SK-N-SH treated with all-trans-retinoic acid at 6 μM for 48 hours (cell line): ENCODE measurements at regions not wholly inside any gene's neighbourhood (a gene's known extent, or its start where the extent isn't known, plus 50 kb on each side); places are given as distances from the start of the nearest gene placed in this dataset.

Experiments used
- ATAC-seq: fragments of 200-7000 bp; cut with Tn5 transposase; 3 replicates; pipeline ENCODE4 v1.9.1; 2020; ENCODE audit warnings: mild to moderate bottlenecking, moderate library complexity
- ARNTL ChIP-seq: fragments of 450-650 bp; formaldehyde crosslinking; IDR thresholded peaks from 2 replicates; pipeline ENCODE4 v1.5.0; 2020; ENCODE audit warnings: low read depth, mild to moderate bottlenecking, moderate library complexity, borderline replicate concordance
- BACH2 ChIP-seq: fragments of 250-450 bp; sonication (Bioruptor Pico); IDR thresholded peaks from 2 replicates; pipeline ENCODE4 v1.9.0; 2021; ENCODE audit warnings: mild to moderate bottlenecking, borderline replicate concordance
- CREB5 ChIP-seq: fragments of 250-450 bp; sonication (Bioruptor Pico); IDR thresholded peaks from 2 replicates; pipeline ENCODE4 v1.5.1; 2020; ENCODE audit warnings: low read depth, mild to moderate bottlenecking, moderate library complexity
- CSRNP3 ChIP-seq: fragments of 250-450 bp; sonication (Bioruptor Pico); IDR thresholded peaks from 2 replicates; pipeline ENCODE4 v1.5.1; 2021; ENCODE audit warnings: mild to moderate bottlenecking, moderate library complexity
- ISL1 ChIP-seq: fragments of 250-450 bp; sonication (Bioruptor Pico); IDR thresholded peaks from 2 replicates; pipeline ENCODE4 v2.1.2; 2022; ENCODE audit warnings: mild to moderate bottlenecking, moderate library complexity
- OSR1 ChIP-seq: fragments of 250-450 bp; sonication (Bioruptor Pico); IDR thresholded peaks from 2 replicates; pipeline ENCODE4 v1.8.0; 2022; ENCODE audit warnings: moderate library complexity, mild to moderate bottlenecking, inconsistent platforms
- PATZ1 ChIP-seq: fragments of 250-450 bp; sonication (Bioruptor Pico); IDR thresholded peaks from 2 replicates; pipeline ENCODE4 v1.8.0; 2020; ENCODE audit warnings: mild to moderate bottlenecking, moderate library complexity, borderline replicate concordance
- PPARA ChIP-seq: fragments of 250-450 bp; sonication (Bioruptor Pico); IDR thresholded peaks from 2 replicates; pipeline ENCODE4 v1.5.0; 2020; ENCODE audit warnings: mild to moderate bottlenecking, borderline replicate concordance
- RARB ChIP-seq: fragments of 250-450 bp; sonication (Bioruptor Pico); IDR thresholded peaks from 2 replicates; pipeline ENCODE4 v1.8.0; 2021; ENCODE audit warnings: mild to moderate bottlenecking, moderate library complexity
- SNAI2 ChIP-seq: fragments of 250-450 bp; sonication (Bioruptor Pico); IDR thresholded peaks from 2 replicates; pipeline ENCODE4 v1.5.0; 2020; ENCODE audit warnings: mild to moderate bottlenecking, moderate library complexity
- TCF4 ChIP-seq: fragments of 250-450 bp; sonication (Bioruptor Pico); IDR thresholded peaks from 2 replicates; pipeline ENCODE4 v1.8.0; 2021; ENCODE audit warnings: mild to moderate bottlenecking, moderate library complexity, borderline replicate concordance
- TOX ChIP-seq: fragments of 250-450 bp; sonication (Bioruptor Pico); IDR thresholded peaks from 2 replicates; pipeline ENCODE4 v1.8.0; 2021; ENCODE audit warnings: mild to moderate bottlenecking, moderate library complexity, borderline replicate concordance
- TSHZ2 ChIP-seq: fragments of 250-450 bp; sonication (Bioruptor Pico); IDR thresholded peaks from 2 replicates; pipeline ENCODE4 v1.5.0; 2020; ENCODE audit warnings: mild to moderate bottlenecking, moderate library complexity
- ZC3H10 ChIP-seq: fragments of 250-450 bp; sonication (Bioruptor Pico); IDR thresholded peaks from 2 replicates; pipeline ENCODE4 v1.5.1; 2021; ENCODE audit warnings: mild to moderate bottlenecking, moderate library complexity
- ZFP3 ChIP-seq: fragments of 250-450 bp; sonication (Bioruptor Pico); IDR thresholded peaks from 2 replicates; pipeline ENCODE4 v1.5.0; 2020; ENCODE audit warnings: mild to moderate bottlenecking, moderate library complexity
- ZFP30 ChIP-seq: fragments of 450-650 bp; formaldehyde crosslinking; IDR thresholded peaks from 2 replicates; pipeline ENCODE4 v1.5.0; 2022; ENCODE audit warnings: mild to moderate bottlenecking, moderate library complexity
- ZNF8 ChIP-seq: fragments of 450-650 bp; formaldehyde crosslinking; IDR thresholded peaks from 2 replicates; pipeline ENCODE4 v1.5.0; 2020; ENCODE audit warnings: mild to moderate bottlenecking, moderate library complexity
- TF ChIP-seq, protein P1 (sequence below): fragments of 250-450 bp; sonication (Bioruptor Pico); IDR thresholded peaks from 2 replicates; pipeline ENCODE4 v1.8.0; 2021; ENCODE audit warnings: low read depth, mild to moderate bottlenecking, moderate library complexity, borderline replicate concordance

DNA sequence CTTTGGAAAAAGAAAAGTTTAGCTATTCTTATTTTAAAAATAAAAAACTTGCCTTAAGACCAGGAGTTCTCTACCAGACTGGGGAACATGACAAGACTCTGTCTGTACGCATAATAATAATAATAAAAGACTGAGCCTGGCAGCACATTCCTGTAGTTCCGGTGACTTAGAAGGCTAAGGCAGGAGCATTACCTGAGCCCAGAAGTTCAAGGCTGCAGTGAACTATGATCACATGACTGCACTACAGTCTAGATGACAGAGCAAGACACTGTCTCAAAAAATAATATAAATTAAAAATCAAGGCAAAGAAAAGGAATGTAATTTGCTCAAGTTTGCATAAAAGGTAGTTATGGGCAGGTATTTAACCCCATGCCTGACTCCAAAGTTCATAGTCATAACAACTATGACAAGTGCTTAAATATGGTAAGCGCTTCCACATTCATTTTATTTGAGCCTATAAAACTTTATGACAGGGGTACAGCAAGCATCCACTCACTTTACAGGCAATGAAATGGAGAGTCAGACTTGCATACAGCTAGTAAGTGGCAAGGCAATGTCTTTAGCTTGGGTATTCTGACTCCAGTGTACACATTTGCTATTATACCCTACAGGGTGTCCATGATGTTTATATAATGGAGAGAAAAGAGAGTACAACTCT, 1567.8 kb upstream of the PIK3C3 start:
- no peak for TF ChIP-seq ZC3H10

DNA sequence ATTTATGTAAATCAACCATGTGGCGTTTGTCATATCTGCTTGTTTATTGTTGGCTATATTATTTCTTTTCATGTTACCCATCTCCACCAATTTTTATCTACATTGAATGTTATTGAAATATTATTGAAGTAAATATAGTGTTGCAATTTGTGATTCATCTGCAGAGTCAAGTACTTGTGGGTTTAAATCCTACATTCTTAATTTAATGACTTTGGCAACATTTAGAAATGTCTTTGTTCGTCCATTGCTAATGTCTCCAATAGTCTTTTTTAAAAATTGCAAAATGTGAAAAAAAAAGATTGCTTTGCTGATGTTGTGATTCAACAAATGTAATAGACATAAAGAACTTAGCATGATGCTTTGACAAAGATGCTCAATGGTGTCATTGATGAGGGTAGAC, 1572.8 kb upstream of the PIK3C3 start:
- ATAC-seq, result no peak

More for the DNA sequence above, 1567.8 kb upstream of the PIK3C3 start:
- no peak for ATAC-seq

More for the DNA sequence above, 1572.8 kb upstream of the PIK3C3 start:
- TF ChIP-seq ZNF8, result no peak
- no peak for TF ChIP-seq PPARA (CRISPR knock-in tag)
- TF ChIP-seq TSHZ2 (CRISPR knock-in tag), result no peak
- no peak for TF ChIP-seq ARNTL (CRISPR knock-in tag)
- TF ChIP-seq CSRNP3 (CRISPR knock-in tag), result no peak
- no peak for TF ChIP-seq SNAI2 (CRISPR knock-in tag)
- no peak for TF ChIP-seq CREB5 (CRISPR knock-in tag)
- TF ChIP-seq TOX, result no peak
- TF ChIP-seq BACH2 (CRISPR knock-in tag), result no peak
- no peak for TF ChIP-seq OSR1 (CRISPR knock-in tag)
- TF ChIP-seq PATZ1, result no peak
- no peak for TF ChIP-seq ISL1 (CRISPR knock-in tag)
- TF ChIP-seq ZFP30 (CRISPR knock-in tag), result no peak
- TF ChIP-seq RARB (CRISPR knock-in tag), result no peak
- TF ChIP-seq, protein P1, sequence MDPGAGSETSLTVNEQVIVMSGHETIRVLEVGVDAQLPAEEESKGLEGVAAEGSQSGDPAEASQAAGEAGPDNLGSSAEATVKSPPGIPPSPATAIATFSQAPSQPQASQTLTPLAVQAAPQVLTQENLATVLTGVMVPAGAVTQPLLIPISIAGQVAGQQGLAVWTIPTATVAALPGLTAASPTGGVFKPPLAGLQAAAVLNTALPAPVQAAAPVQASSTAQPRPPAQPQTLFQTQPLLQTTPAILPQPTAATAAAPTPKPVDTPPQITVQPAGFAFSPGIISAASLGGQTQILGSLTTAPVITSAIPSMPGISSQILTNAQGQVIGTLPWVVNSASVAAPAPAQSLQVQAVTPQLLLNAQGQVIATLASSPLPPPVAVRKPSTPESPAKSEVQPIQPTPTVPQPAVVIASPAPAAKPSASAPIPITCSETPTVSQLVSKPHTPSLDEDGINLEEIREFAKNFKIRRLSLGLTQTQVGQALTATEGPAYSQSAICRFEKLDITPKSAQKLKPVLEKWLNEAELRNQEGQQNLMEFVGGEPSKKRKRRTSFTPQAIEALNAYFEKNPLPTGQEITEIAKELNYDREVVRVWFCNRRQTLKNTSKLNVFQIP (CRISPR knock-in tag), result no peak
- TF ChIP-seq ZC3H10, result no peak
- no peak for TF ChIP-seq TCF4 (CRISPR knock-in tag)
- TF ChIP-seq ZFP3 (CRISPR knock-in tag), result no peak
